SK-N-SH (cell line): ENCODE measurements at regions not wholly inside any gene's neighbourhood (a gene's known extent, or its start where the extent isn't known, plus 50 kb on each side); places are given as distances from the start of the nearest gene placed in this dataset.

Source experiments
- CTCF ChIA-PET: fragments of 300-600, 350-600 bp; formaldehyde crosslinking; extraction: SDS; loops from one replicate; lab custom pipeline; 2021; lab: Yijun Ruan, JAX
- POLR2A ChIA-PET: fragments of 350-600 bp; sonication (Branson Sonifier 250); formaldehyde crosslinking; extraction: SDS; loops from one replicate; lab custom pipeline; 2020; ENCODE audit warnings: antibody characterized with exemption, inconsistent platforms; lab: Yijun Ruan, JAX
- DNase-seq: peaks from one replicate; pipeline ENCODE4 v3.0.0; 2012
- H2AFZ ChIP-seq: fragments of 200-600 bp; sonication (generic); 2 replicates; pipeline ENCODE4 v1.8.1; 2016; ENCODE audit warnings: antibody characterized with exemption, mild to moderate bottlenecking, low read depth
- H3F3A ChIP-seq: fragments of 200-600 bp; sonication (generic); replicated peaks from 2 replicates; pipeline ENCODE3; 2016; ENCODE audit warnings: antibody characterized with exemption, mild to moderate bottlenecking; ENCODE audit not compliant: insufficient read depth
- H3K27ac ChIP-seq, 2 experiments: fragments of 200-500 bp in 1 of 2; fragments of 200-600 bp in 1 of 2; sonication (Bioruptor generic) in 1 of 2; sonication (generic), shearing (Covaris generic) in 1 of 2; 2 replicates each; pipeline versions ENCODE4 v1.5.1 to v1.6.1; 2014 to 2016; ENCODE audit warnings: low read depth in 2 of 2, inconsistent platforms in 1 of 2, low read length in 1 of 2, mild to moderate bottlenecking in 1 of 2, mixed read lengths in 1 of 2
- H3K27me3 ChIP-seq: fragments of 200-600 bp; sonication (generic), shearing (Covaris generic); 2 replicates; pipeline ENCODE4 v1.6.1; 2016; ENCODE audit warnings: mixed run types; ENCODE audit not compliant: insufficient read depth
- H3K36me3 ChIP-seq, 2 experiments: fragments of 200-500 bp in 1 of 2; fragments of 200-600 bp in 1 of 2; sonication (Bioruptor generic) in 1 of 2; sonication (generic) in 1 of 2; replicated peaks in 1 of 2; 2 replicates each; pipeline versions ENCODE3 to v1.5.1; 2014 to 2016; ENCODE audit warnings: low read length in 1 of 2, mild to moderate bottlenecking in 1 of 2; ENCODE audit not compliant: insufficient read depth in 2 of 2, control insufficient read depth in 1 of 2
- H3K4me1 ChIP-seq, 2 experiments: fragments of 200-500 bp in 1 of 2; fragments of 200-600 bp in 1 of 2; sonication (Bioruptor generic) in 1 of 2; sonication (generic), shearing (Covaris generic) in 1 of 2; 2 replicates each; pipeline versions ENCODE4 v1.5.1 to v1.6.1; 2014 to 2016; ENCODE audit warnings: low read depth in 1 of 2, low read length in 1 of 2, mixed run types in 1 of 2; ENCODE audit not compliant: insufficient read depth in 2 of 2, control insufficient read depth in 1 of 2
- H3K4me2 ChIP-seq: fragments of 200-600 bp; sonication (generic), shearing (Covaris generic); 2 replicates; pipeline ENCODE4 v1.6.1; 2017; ENCODE audit warnings: mixed run types
- H3K4me3 ChIP-seq, 2 experiments: fragments of 200-500 bp in 1 of 2; fragments of 200-600 bp in 1 of 2; sonication (Bioruptor generic) in 1 of 2; sonication (generic), shearing (Covaris generic) in 1 of 2; 2 replicates each; pipeline versions ENCODE4 v1.5.1 to v1.8.1; 2014 to 2016; ENCODE audit warnings: low read depth in 2 of 2, inconsistent platforms in 1 of 2, low read length in 1 of 2, mild to moderate bottlenecking in 1 of 2, mixed read lengths in 1 of 2, moderate library complexity in 1 of 2
- H3K79me2 ChIP-seq: fragments of 200-600 bp; sonication (generic); 2 replicates; pipeline ENCODE4 v1.8.1; 2017; ENCODE audit warnings: mild to moderate bottlenecking; ENCODE audit not compliant: insufficient read depth
- H3K9ac ChIP-seq: fragments of 200-600 bp; sonication (generic); 2 replicates; pipeline ENCODE4 v1.6.1; 2017; ENCODE audit warnings: mixed run types
- H3K9me2 ChIP-seq: fragments of 200-600 bp; sonication (generic); 2 replicates; pipeline ENCODE4 v1.6.1; 2017; ENCODE audit warnings: mixed run types
- H3K9me3 ChIP-seq: fragments of 200-600 bp; sonication (generic); 2 replicates; pipeline ENCODE4 v1.6.1; 2017; ENCODE audit warnings: mixed run types, mild to moderate bottlenecking, moderate library complexity
- H4K20me1 ChIP-seq: fragments of 200-600 bp; sonication (generic); 2 replicates; pipeline ENCODE4 v1.6.1; 2017; ENCODE audit warnings: mild to moderate bottlenecking, mixed run types; ENCODE audit not compliant: insufficient read depth
- CHD2 ChIP-seq: fragments of 150-350 bp; IDR thresholded peaks from 2 replicates; pipeline ENCODE4 v1.6.1; 2018; ENCODE audit warnings: low read length; ENCODE audit not compliant: partially characterized antibody
- ELF1 ChIP-seq: IDR thresholded peaks from 2 replicates; pipeline ENCODE4 v1.4.0; 2012
- EZH2phosphoT487 ChIP-seq: fragments of 200-600 bp; sonication (generic); IDR thresholded peaks from 2 replicates; pipeline ENCODE4 v1.6.1; 2017; ENCODE audit warnings: low read depth, mixed run types, mild to moderate bottlenecking, antibody characterized with exemption, moderate library complexity, borderline replicate concordance
- FOXJ3 ChIP-seq: sonication (generic); formaldehyde crosslinking; IDR thresholded peaks from 2 replicates; pipeline ENCODE4 v1.5.1; 2020; ENCODE audit warnings: mild to moderate bottlenecking, missing genetic modification reagents
- FOXM1 ChIP-seq: IDR thresholded peaks from 2 replicates; pipeline ENCODE4 v1.4.0; 2012; ENCODE audit warnings: low read depth, mild to moderate bottlenecking
- GATA2 ChIP-seq: sonication (generic); formaldehyde crosslinking; IDR thresholded peaks from 2 replicates; pipeline ENCODE4 v1.5.0; 2020; ENCODE audit warnings: mild to moderate bottlenecking, missing genetic modification reagents
- MXI1 ChIP-seq: IDR thresholded peaks from 2 replicates; pipeline ENCODE4 v1.6.1; 2012; ENCODE audit warnings: mild to moderate bottlenecking, low read depth, low read length, improper control_type of control experiment
- NRF1 ChIP-seq: IDR thresholded peaks from 2 replicates; pipeline ENCODE4 v1.6.1; 2012; ENCODE audit warnings: low read depth, mild to moderate bottlenecking, low read length
- RAD21 ChIP-seq: IDR thresholded peaks from 2 replicates; pipeline ENCODE4 v1.6.1; 2012; ENCODE audit warnings: mild to moderate bottlenecking, low read length
- RFX5 ChIP-seq: IDR thresholded peaks from 2 replicates; pipeline ENCODE4 v1.6.1; 2012; ENCODE audit warnings: mild to moderate bottlenecking, improper control_type of control experiment, low read length
- RXRA ChIP-seq: IDR thresholded peaks from 2 replicates; pipeline ENCODE4 v1.4.0; 2012; ENCODE audit warnings: low read depth, mild to moderate bottlenecking, borderline replicate concordance
- SMC3 ChIP-seq: IDR thresholded peaks from 2 replicates; pipeline ENCODE4 v1.6.1; 2012; ENCODE audit warnings: low read depth, low read length, improper control_type of control experiment
- TEAD4 ChIP-seq: IDR thresholded peaks from 2 replicates; pipeline ENCODE4 v1.4.0; 2012; ENCODE audit warnings: mild to moderate bottlenecking, borderline replicate concordance; ENCODE audit not compliant: insufficient read depth
- WGBS: methylation state at CpG from one replicate; pipeline ENCODE4 v1.1.6; 2017; ENCODE audit warnings: low lambda C conversion rate; 5-methylcytosine and 5-hydroxymethylcytosine counted together
- TF ChIP-seq, protein P1 (sequence below): fragments of 150-350 bp; IDR thresholded peaks from 2 replicates; pipeline ENCODE4 v1.6.1; 2016; ENCODE audit warnings: mild to moderate bottlenecking, low read depth, low read length
- TF ChIP-seq, protein P2 (sequence below): IDR thresholded peaks from 2 replicates; pipeline ENCODE4 v1.4.0; 2012; ENCODE audit warnings: low read depth
- TF ChIP-seq, protein P3 (sequence below): IDR thresholded peaks from 2 replicates; pipeline ENCODE4 v1.4.0; 2012; ENCODE audit warnings: low read depth, borderline replicate concordance
- TF ChIP-seq, protein P4 (sequence below): fragments of 200-600 bp; sonication (generic); IDR thresholded peaks from 2 replicates; pipeline ENCODE4 v1.6.1; 2017; ENCODE audit warnings: antibody characterized with exemption, mild to moderate bottlenecking, moderate library complexity
- TF ChIP-seq, protein P5 (sequence below): IDR thresholded peaks from 2 replicates; pipeline ENCODE4; 2012

DNA sequence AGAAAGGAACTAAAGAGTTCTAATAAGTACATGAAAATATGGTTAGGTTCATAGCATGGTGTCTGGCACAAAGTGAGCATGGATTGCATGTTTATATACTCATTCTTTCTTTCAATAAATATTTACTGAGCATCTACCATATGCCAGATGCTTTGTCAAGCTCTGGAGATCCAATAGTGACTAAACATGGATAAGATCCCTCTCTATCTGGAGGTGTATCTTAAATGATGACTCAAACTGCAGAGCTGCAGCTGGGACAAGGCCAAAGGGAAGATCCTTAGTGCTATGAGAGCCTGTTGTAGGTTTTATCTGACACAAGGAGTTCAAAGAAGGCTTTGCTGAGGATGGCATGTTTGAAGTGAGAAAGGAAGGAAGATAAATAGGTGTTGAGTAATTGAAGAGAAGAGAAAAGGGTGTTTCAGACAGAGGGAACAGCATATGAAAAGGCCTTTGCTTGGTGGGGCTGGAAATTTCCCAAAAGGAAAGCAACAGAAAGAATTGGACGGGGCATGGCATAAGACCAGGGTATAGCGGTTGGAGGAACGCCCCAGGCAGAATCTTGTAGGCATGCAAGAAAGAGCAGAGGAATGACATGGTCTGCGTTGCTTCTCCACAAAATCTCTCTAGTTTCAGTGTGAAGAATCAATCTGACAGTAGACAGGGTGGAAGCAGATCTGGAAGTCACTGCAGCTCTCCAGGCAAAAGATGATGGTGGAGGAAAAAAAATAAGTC is 239.9 kb upstream of the LRTM1 start (continued):
- no peak for TF ChIP-seq CHD2
- 0 out of 2 replicates have a peak, but pooled peaks have one; percentile 60 for TF ChIP-seq RXRA
- TF ChIP-seq, protein P1, sequence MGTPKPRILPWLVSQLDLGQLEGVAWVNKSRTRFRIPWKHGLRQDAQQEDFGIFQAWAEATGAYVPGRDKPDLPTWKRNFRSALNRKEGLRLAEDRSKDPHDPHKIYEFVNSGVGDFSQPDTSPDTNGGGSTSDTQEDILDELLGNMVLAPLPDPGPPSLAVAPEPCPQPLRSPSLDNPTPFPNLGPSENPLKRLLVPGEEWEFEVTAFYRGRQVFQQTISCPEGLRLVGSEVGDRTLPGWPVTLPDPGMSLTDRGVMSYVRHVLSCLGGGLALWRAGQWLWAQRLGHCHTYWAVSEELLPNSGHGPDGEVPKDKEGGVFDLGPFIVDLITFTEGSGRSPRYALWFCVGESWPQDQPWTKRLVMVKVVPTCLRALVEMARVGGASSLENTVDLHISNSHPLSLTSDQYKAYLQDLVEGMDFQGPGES, result no peak
- no peak for TF ChIP-seq SMC3
- TF ChIP-seq ELF1, result no peak
- TF ChIP-seq FOXJ3 (CRISPR knock-in tag), result no peak

DNA sequence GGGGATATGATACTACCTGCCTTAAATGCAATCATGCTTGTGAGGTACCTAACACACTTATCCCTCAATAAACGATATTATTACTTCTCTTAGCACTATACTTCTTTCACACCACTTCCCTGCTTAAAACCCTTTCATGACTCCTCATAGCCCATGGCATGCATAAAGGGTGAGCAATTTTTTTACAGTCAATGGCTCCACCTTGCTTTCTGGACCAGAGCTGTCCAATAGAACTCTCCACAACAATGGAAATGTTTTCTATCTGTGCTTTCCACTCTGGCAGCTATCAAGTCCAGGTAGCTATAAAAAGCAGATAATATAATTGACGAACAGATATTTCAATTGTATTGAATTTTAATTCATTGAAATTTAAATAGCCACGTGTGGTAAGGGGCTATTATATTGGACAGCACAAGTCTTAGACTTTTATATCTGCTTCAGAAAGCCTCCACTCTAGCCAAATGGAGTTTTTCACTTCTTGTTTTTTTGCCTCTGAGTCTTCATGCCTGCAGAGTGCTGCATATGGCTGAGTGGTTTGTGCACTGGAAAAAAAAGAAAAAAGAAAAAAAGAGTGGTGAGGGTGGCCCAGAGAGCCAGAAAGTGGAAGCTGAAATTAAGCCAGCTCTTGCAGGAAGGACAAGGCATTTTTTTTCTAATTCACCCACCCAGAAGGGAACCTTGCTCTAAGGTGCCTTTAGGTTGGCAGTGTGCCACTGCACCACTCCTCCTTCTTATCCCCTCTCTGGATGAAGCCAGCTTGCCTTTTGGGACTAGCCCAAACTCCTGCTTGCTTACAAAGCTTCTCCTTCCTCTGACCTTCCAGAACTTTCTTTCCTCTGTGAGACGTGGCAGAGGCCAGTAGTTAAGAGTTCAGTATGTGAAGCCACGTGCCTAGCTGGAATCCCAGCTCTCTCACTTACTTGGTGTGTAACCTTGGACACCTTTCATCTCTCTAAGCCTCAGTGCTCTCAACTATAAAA is 239.0 kb upstream of the LRTM1 start:
- Histone ChIP-seq H3K27ac (peak overlapping the region in 1 of 2 experiments; percentile 88; a peak in 3 of 4 replicates), H3K4me1 (peaks cover 2 to 23% of the 10 kb centered on the region in 2 experiments), H3K9me3 (no peaks in the 10 kb centered on the region), H3K36me3 (no peaks in the 10 kb centered on the region), H3F3A (peaks cover 26% of the 10 kb centered on the region), H4K20me1 (no peaks in the 10 kb centered on the region), H3K9ac (no peak overlapping the region), H3K9me2 (no peaks in the 10 kb centered on the region), H3K79me2 (no peaks in the 10 kb centered on the region), H3K27me3 (no peaks in the 10 kb centered on the region), H2AFZ (peak overlapping the region; percentile 2; the same call in 1 of the 2 replicates), H3K4me2 (no peak overlapping the region), H3K4me3 (no peak overlapping the region)
- DNase-seq, result no peak
- CTCF ChIA-PET, result interaction anchor here (0.7 to 7.7 kb wide), 2 partner anchors 14 to 382 kb away, joined by 3 to 57 read pairs; no protein-coding TSS in a partner anchor
- TF ChIP-seq, protein P2, sequence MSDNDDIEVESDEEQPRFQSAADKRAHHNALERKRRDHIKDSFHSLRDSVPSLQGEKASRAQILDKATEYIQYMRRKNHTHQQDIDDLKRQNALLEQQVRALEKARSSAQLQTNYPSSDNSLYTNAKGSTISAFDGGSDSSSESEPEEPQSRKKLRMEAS, result no peak
- TF ChIP-seq, protein P1, result no peak
- TF ChIP-seq FOXM1, result no peak
- TF ChIP-seq FOXJ3 (CRISPR knock-in tag), result no peak
- TF ChIP-seq TEAD4, result no peak
- TF ChIP-seq, protein P3, sequence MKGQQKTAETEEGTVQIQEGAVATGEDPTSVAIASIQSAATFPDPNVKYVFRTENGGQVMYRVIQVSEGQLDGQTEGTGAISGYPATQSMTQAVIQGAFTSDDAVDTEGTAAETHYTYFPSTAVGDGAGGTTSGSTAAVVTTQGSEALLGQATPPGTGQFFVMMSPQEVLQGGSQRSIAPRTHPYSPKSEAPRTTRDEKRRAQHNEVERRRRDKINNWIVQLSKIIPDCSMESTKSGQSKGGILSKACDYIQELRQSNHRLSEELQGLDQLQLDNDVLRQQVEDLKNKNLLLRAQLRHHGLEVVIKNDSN, result no peak
- TF ChIP-seq CHD2, result no peak
- no peak for TF ChIP-seq SMC3
- peak; percentile 18; the same call in 1 of the 2 replicates for TF ChIP-seq RAD21
- TF ChIP-seq MXI1, result no peak
- TF ChIP-seq, protein P4, sequence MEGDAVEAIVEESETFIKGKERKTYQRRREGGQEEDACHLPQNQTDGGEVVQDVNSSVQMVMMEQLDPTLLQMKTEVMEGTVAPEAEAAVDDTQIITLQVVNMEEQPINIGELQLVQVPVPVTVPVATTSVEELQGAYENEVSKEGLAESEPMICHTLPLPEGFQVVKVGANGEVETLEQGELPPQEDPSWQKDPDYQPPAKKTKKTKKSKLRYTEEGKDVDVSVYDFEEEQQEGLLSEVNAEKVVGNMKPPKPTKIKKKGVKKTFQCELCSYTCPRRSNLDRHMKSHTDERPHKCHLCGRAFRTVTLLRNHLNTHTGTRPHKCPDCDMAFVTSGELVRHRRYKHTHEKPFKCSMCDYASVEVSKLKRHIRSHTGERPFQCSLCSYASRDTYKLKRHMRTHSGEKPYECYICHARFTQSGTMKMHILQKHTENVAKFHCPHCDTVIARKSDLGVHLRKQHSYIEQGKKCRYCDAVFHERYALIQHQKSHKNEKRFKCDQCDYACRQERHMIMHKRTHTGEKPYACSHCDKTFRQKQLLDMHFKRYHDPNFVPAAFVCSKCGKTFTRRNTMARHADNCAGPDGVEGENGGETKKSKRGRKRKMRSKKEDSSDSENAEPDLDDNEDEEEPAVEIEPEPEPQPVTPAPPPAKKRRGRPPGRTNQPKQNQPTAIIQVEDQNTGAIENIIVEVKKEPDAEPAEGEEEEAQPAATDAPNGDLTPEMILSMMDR, result peak; percentile 28; the same call in 1 of the 2 replicates
- no peak for TF ChIP-seq EZH2phosphoT487
- TF ChIP-seq RFX5, result no peak
- no peak for TF ChIP-seq NRF1
- no peak for TF ChIP-seq GATA2 (CRISPR knock-in tag)
- TF ChIP-seq, protein P5, sequence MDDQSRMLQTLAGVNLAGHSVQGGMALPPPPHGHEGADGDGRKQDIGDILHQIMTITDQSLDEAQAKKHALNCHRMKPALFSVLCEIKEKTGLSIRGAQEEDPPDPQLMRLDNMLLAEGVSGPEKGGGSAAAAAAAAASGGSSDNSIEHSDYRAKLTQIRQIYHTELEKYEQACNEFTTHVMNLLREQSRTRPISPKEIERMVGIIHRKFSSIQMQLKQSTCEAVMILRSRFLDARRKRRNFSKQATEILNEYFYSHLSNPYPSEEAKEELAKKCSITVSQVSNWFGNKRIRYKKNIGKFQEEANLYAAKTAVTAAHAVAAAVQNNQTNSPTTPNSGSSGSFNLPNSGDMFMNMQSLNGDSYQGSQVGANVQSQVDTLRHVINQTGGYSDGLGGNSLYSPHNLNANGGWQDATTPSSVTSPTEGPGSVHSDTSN, result no peak
- WGBS, result 59% methylated on average over 5 of the region's 5 CpGs
- POLR2A ChIA-PET, result no interaction called here
